ENCODE measurements at regions not wholly inside any gene's neighbourhood (a gene's known extent, or its start where the extent isn't known, plus 50 kb on each side); places are given as distances from the start of the nearest gene placed in this dataset.

DNA sequence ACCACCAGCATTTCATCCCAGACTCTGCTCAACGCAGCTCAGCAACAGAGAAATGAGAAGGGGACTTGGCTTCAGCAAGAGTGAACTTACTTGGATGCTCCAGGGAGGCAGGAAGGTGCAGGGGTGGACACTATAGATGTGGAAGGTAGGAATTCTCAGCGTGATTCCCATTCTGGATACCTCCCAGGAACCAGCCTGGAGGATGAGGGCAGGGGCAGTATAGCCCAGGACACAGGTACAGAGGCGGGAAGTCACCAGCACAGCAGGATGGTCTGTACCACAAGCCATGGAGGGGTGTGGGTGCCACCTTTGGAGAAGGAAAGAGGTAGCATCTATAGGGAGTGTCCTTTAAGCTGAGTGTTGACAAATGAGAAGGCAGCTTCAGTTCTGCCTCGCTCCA, 1275.2 kb downstream of the TBC1D22A start:
- peak; percentile 18 for DNase-seq (ENCODE audit: low spot score)
- Histone ChIP-seq H3K36me3 (no peaks in the 10 kb centered on the region), H3K27me3 (no peaks in the 10 kb centered on the region), H3K27ac (no peak overlapping the region), H3K4me3 (no peak overlapping the region), H3K4me1 (no peaks in the 10 kb centered on the region), H3K9me3 (no peaks in the 10 kb centered on the region)
- no peak for TF ChIP-seq CTCF (IDR thresholded peaks at IDR 0.05)

GRCh38 chr22:48035897-48036296, 1273.4 kb downstream of the TBC1D22A start:
- no peak for DNase-seq (ENCODE audit: low spot score)
- no peaks in the 10 kb centered on the region for H3K27me3 ChIP-seq
- TF ChIP-seq CTCF (IDR thresholded peaks at IDR 0.05) = no peak

GRCh38 chr22:48031589-48031988, 1269.1 kb downstream of the TBC1D22A start:
- DNase-seq (ENCODE audit: low spot score) = no peak
- H3K4me1 ChIP-seq = no peaks in the 10 kb centered on the region
- H3K27me3 ChIP-seq = no peaks in the 10 kb centered on the region
- H3K4me3 ChIP-seq = no peak overlapping the region
- H3K9me3 ChIP-seq = no peaks in the 10 kb centered on the region
- no peak overlapping the region for H3K27ac ChIP-seq
- H3K36me3 ChIP-seq = no peaks in the 10 kb centered on the region
- no peak for TF ChIP-seq CTCF (IDR thresholded peaks at IDR 0.05)

More at GRCh38 chr22:48035897-48036296, 1273.4 kb downstream of the TBC1D22A start:
- Histone ChIP-seq H3K4me1 (no peaks in the 10 kb centered on the region), H3K9me3 (no peaks in the 10 kb centered on the region), H3K4me3 (no peak overlapping the region), H3K36me3 (no peaks in the 10 kb centered on the region), H3K27ac (no peak overlapping the region)

GRCh38 chr22:48025096-48025495, 1262.6 kb downstream of the TBC1D22A start:
- DNase-seq (ENCODE audit: low spot score) = no peak

GRCh38 chr22:48021991-48022401, 1259.5 kb downstream of the TBC1D22A start:
- Histone ChIP-seq H3K27ac (no peak overlapping the region), H3K9me3 (peaks cover 0 to 18% of the 10 kb centered on the region in 2 donors), H3K27me3 (no peaks in the 10 kb centered on the region), H3K4me3 (no peak overlapping the region), H3K4me1 (no peaks in the 10 kb centered on the region), H3K36me3 (no peaks in the 10 kb centered on the region)
- no peak for TF ChIP-seq CTCF (IDR thresholded peaks at IDR 0.05)
- no peak for DNase-seq (ENCODE audit: low spot score)

More at GRCh38 chr22:48025096-48025495, 1262.6 kb downstream of the TBC1D22A start:
- Histone ChIP-seq H3K27me3 (no peaks in the 10 kb centered on the region), H3K4me3 (no peak overlapping the region), H3K9me3 (peaks cover 0 to 9% of the 10 kb centered on the region in 2 donors), H3K4me1 (no peaks in the 10 kb centered on the region), H3K27ac (no peak overlapping the region), H3K36me3 (no peaks in the 10 kb centered on the region)
- no peak for TF ChIP-seq CTCF (IDR thresholded peaks at IDR 0.05)

DNA sequence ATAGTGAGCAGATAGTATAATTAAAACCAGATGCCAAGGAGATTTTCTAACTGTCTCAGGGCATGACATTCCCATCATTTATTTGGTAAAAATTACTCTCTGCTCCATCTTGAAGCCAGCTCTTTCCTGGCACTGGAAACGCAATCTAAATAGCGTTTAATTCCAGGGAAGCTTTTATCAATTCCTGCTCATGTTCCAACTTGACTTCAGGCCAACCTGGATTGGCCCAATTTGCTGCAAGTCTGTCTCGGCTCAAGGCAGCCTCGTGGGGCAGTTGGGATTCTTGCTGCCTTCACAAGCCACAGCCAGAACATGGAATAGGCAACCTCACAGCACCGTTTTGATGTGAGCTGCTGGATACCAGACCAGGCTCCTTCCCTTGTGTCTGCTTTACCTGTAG, 1255.9 kb downstream of the TBC1D22A start:
- no peak for TF ChIP-seq CTCF (IDR thresholded peaks at IDR 0.05)
- Histone ChIP-seq H3K9me3 (peaks cover 0 to 18% of the 10 kb centered on the region in 2 donors), H3K27ac (no peak overlapping the region), H3K4me3 (no peak overlapping the region), H3K36me3 (no peaks in the 10 kb centered on the region), H3K27me3 (no peaks in the 10 kb centered on the region), H3K4me1 (no peaks in the 10 kb centered on the region)
- no peak for DNase-seq (ENCODE audit: low spot score)

All from right atrium auricular region (tissue), 2 donors.